GM12872 (cell line): ENCODE measurements at regions not wholly inside any gene's neighbourhood (a gene's known extent, or its start where the extent isn't known, plus 50 kb on each side); places are given as distances from the start of the nearest gene placed in this dataset.

Experiments
- TF ChIP-seq, protein P1 (sequence below): IDR thresholded peaks from 3 replicates; pipeline ENCODE4 v1.5.1; 2011; ENCODE audit warnings: low read depth, mild to moderate bottlenecking, low read length, moderate library complexity; ENCODE audit not compliant: insufficient read depth

DNA sequence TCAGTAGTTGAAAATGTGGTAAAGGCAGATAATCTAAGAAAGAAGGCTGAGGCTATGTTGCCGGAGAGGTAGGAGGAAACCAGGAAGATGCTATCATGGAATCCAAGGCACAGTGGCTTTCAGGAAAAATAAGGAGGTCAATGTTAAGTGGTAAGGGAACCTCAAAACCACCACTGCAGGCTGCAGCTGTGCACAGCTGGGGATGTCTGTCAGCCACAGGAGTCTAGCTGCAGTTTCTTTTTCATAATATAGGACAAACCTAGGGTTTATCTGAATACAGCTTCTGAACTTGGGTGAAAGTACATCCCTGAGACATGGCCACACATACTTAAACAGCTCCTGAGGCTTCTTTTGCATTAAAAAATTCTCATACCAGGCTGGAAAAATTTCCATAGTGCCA, 93.9 kb downstream of the SLC5A7 start:
- TF ChIP-seq, protein P1, sequence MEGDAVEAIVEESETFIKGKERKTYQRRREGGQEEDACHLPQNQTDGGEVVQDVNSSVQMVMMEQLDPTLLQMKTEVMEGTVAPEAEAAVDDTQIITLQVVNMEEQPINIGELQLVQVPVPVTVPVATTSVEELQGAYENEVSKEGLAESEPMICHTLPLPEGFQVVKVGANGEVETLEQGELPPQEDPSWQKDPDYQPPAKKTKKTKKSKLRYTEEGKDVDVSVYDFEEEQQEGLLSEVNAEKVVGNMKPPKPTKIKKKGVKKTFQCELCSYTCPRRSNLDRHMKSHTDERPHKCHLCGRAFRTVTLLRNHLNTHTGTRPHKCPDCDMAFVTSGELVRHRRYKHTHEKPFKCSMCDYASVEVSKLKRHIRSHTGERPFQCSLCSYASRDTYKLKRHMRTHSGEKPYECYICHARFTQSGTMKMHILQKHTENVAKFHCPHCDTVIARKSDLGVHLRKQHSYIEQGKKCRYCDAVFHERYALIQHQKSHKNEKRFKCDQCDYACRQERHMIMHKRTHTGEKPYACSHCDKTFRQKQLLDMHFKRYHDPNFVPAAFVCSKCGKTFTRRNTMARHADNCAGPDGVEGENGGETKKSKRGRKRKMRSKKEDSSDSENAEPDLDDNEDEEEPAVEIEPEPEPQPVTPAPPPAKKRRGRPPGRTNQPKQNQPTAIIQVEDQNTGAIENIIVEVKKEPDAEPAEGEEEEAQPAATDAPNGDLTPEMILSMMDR: no peak

DNA sequence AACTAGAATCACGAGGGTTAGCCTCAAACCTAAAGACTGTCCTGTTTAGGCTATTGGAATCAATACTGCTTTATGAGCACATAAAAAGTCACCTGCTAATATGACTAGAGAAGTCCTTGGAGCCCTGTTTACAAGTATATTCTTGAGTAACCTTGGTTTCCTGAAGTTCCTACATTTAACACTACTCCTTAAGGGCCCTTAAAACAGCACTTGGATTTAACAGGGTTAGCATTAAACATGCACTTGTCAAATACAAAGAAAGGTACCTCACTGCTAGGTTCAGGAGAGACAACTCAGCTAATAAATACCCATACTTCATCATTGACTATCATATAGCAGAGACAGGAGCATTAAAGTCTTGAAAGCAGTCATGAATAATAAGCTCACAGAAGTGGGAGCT, 96.7 kb downstream of the SLC5A7 start:
- TF ChIP-seq, protein P1: no peak

DNA sequence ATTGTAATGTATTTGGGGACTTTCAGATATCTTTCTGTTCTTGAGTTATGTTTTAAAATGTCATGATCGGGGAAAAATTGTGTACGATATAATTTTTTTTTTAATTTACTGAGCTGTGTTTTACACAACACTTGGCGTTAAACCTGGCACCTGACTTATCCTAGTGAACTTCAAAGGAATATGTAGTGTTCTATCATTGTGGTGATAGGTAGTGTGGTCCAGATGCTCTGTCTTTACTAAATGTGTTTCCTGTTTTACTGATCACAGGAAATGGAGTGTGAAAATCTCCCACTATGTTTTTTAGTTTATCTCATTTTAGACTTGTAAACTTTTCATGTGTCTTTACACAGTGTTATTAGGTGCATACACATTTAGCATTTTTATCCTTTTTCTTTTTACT, 98.0 kb downstream of the SLC5A7 start:
- TF ChIP-seq, protein P1: no peak

DNA sequence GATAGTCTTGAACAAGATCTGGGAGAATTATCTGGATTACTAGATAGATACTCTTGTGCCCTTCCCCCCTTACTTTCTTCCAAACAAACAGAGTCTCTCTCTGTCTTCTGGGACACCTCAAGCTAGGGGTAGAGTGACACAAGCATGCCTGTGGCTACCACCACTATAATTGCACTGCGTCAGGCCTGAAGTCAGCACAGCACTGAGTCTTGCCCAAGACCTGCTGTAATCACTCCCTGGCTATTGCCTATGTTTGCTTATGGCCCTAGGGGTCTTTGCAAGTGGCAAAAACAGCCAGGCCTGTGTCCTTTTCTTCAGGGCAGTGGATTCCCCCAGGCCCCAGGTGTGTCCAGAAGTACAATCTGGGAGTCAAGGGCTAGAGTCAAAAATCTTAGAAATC, 106.6 kb downstream of the SLC5A7 start:
- TF ChIP-seq, protein P1: no peak

DNA sequence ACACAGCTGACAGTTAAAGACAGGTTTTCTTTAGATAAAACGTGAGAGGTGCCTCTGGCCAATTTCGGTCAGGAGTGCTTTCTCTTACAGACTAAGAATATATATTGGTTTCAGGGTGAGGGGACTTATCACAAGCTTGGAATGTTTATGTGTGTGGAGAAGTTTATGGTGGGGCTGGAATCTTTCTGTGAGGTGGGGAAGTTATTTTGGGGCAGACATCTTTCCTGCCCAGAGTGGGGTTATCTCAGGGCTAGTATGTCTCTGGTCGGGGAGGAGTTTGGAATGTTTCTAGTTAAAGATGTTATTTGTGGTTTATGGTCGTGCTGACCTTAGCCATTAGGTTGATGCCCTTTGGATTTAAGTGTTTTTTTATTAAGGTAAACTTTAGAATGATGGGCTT, 115.2 kb downstream of the SLC5A7 start:
- TF ChIP-seq, protein P1: no peak

DNA sequence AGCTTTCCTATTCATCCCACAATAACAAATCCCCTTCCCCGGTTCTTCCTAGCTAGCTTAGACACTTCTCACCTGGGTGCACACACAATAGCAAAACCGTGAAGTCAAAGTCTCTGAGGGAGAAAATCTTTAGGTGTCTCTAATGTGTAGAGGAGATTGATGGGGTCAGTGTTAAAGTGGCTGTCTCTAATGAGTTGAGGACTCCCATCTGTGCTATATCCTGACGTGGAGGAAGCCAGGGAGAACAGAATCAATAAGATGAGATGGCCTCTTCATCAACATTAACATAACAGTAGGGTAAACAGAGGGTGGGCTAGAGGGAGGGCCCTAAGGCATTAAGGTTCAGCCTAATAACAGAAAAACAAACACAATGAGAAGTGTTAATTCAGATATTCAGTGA, 120.4 kb downstream of the SLC5A7 start:
- TF ChIP-seq, protein P1: no peak

DNA sequence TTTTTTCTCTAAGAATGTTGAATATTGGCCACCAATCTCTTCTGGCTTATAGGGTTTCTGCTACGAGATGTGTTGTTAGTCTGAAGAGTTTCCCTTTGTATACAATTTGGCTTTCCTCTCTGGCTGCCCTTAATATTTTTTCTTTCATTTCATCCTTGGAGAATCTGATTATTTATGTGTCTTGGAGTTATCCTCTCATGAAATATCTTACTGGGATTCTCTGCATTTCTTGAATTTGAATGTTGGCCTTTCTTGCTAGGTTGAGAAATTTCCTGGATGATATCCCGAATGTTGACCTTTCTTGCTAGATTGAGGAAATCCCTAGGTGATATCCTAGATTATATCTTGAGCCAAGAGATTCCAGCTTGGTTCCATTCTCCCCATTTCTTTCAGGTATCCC, 125.6 kb downstream of the SLC5A7 start:
- TF ChIP-seq, protein P1: no peak

DNA sequence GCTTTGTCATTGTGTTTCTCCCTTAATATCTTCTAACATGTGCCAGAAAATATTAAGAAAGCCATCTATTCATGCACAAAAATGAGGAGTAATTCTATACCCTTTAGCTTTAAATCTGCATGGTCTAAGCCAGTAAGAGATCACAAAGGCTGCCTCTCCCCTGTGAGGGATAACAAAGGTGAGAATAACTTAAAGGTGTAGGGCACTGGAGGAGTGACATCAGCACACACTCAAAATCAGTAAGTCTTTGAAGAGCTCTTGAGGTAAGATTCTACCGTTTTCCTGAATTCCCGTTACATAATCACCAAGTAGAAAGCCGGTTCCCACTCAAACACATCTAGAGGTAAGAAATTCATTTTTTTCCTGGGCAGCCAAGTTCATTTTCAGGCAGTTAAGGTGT, 123.9 kb upstream of the SULT1C3 start:
- TF ChIP-seq, protein P1: no peak
